ENCODE measurements at regions not wholly inside any gene's neighbourhood (a gene's known extent, or its start where the extent isn't known, plus 50 kb on each side); places are given as distances from the start of the nearest gene placed in this dataset.

- DNase-seq, result no peak
These were observed 97.8 kb upstream of the PALM2AKAP2 start for GRCh38 chr9:109682227-109682626.

GRCh38 chr9:109683521-109683920 is 96.5 kb upstream of the PALM2AKAP2 start:
- DNase-seq, result no peak

DNA sequence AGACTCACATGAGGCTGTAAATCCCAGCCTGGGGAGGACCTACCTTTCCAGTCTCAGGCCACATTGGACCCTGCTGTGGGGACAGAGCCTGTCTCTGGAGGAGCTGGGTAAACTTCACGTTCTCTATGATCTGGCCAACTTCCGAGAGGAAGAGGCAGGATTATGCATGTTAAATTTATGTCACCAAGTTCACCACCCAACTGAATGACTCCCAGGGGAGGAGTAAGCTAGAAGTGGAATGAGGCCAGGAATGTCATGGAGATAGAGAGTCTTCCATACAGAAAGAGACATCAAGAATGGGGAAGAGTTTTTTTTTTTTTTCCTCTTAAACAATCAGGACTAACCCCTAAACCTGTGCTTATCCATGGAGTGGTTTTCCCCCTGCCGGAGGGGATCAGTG is 90.3 kb upstream of the PALM2AKAP2 start:
- DNase-seq, result no peak

DNA sequence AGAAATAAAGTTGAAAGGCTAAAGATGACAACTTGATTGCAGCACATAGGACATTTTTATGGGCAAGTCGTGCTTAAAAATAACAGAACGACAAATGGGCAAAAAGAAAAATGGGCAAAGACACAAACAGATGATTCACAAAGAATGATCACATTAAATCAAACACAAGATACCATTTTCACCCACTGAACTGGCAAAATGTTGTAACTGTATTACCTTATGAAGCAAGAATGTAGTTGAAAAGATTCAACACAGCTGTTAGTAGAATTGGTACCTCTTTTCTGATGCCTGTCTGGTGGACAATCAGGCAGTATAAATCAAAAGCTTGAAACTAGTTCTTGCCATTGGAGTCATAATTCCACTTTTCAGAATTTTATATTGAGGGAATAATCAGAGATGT is 81.0 kb upstream of the PALM2AKAP2 start:
- no peak for DNase-seq

DNA sequence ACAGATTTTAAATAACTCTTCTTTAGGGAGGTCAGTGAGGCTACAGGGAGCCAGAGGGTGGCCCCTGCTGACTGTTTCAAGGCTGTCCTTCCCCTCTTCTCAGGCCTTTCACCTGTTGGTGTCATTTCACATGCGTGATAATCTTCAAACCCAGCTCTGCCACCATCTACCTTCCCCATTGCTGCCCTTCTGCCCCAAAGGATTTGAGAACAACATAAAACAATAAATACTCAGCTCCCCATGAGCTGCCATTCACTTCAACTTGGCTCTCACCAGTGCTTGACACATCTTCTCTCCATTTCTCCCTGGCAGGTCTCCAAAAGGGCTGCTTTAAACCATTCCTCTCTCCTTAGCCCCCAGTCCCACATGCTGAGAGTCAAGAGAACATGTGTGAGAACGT is 75.5 kb upstream of the PALM2AKAP2 start:
- DNase-seq, result no peak

GRCh38 chr9:109705515-109705914 is 74.5 kb upstream of the PALM2AKAP2 start:
- peak; percentile 23 for DNase-seq

GRCh38 chr9:109707355-109707754 is 72.6 kb upstream of the PALM2AKAP2 start:
- DNase-seq, result no peak

- DNase-seq, result no peak
These were observed 71.5 kb upstream of the PALM2AKAP2 start for GRCh38 chr9:109708451-109708945.

DNA sequence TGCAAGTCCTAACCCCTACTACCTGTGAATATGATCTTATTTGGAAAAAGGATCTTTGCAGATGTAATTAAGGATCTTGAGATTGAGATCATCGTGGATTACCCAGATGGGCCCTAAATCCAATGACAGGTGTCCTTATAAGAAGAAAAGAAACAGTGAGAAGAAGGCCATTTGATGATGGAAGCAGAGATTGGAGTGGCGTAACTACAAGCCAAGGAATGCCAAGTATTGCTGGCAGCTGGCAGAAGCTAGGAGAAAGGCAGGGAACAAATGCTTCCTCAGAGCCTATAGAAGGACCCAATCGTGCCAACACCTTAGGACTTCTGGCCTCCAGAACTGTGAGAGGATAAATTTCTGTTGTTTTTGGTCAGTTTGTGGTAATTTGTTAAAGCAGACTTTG is 70.1 kb upstream of the PALM2AKAP2 start:
- DNase-seq, result no peak

DNA sequence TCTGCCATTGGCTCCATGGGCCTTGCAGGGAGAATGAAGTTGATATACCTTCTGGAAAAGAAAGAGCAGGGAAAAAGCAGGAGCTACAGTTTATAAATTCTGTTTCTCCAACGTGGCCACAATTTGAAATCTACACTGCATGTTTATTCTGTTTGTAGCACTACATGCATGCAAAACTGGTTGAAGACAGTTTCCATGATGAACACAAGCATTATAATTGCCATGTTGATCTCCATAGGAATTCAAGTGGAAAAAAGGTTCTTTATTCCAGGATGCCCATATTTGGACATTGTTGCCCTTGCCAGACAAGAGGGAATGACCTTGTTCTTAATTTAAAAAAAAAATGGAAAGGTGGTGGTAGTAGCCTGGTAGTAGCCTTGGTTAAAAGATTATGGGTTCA is 69.2 kb upstream of the PALM2AKAP2 start:
- no peak for DNase-seq

GRCh38 chr9:109715344-109715743 is 64.7 kb upstream of the PALM2AKAP2 start:
- no peak for DNase-seq

GRCh38 chr9:109716631-109717030 is 63.4 kb upstream of the PALM2AKAP2 start:
- DNase-seq, result no peak

DNA sequence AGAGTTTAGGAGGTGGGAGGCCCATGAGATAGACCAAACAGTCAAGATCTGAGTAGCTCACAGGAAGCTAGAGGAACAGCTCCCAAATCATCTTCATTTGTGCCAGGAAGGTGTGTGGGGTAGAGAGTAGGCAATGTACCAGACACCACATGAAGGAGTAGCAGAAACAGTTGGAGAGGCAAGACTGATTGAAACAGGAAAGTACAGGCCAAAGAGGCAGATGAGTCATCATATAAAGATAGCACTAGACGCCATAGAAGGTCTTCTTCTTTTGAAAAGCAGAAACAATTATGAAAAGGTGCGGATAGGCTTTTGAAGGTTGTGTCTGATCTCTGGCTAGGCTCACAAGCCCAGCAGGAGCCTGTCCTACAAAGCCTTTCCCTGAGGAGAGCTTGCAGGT is 62.7 kb upstream of the PALM2AKAP2 start:
- DNase-seq, result peak; percentile 13

DNA sequence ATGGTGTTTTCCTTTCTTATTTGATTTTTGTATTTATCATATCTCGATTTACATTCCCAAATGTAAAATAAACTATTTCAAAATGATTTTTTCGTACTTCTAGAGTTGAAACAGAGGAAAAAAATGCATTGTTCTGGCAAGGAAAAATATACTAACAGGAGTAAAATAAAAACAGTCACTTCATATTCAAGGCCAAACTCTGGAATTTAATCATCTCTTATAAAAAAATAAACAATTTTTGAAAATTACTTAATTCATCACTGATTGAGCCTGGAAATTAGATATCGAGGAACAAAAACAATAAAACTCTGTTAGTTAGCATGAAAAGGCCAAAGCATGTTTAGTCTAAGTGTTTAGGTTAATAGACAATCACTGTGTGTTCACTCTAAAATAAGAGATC is 61.1 kb upstream of the PALM2AKAP2 start:
- no peak for DNase-seq

GRCh38 chr9:109721001-109721400 is 59.0 kb upstream of the PALM2AKAP2 start:
- DNase-seq, result no peak

DNA sequence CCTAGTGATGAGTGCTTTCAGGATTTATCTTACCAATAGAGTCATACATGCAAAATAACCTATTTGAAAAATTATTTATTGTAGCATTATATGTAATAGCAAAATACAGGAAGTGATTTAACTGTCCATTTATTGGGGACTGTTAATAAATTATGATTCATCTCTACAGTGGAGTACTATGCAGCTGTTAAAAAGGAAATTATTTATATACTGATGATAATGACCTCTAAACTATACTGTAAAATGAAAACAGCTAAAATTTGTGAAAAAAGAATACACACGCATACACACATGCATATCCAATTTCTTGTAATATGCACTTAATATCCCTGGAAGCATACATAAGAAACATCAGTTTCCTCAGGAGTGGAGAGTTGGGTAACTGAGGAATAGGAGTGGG is 58.0 kb upstream of the PALM2AKAP2 start:
- no peak for DNase-seq

DNA sequence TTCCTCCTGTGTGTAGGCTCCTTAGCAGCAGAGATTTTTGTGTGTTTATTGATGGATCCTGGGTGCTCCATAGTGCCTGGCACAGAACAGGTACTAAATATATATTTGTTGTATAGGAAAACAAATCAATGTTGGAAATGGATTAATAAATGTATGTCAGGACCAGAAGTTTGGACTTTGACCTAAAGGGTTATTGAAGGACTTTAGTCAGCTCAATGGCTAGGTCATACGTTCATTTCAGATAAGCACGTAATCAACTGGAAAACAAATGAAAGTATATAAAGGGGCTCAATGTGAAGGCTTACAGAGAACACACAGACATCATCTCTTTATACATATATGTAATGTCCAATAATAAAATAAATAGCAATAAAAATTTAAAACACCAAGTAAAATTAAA is 56.2 kb upstream of the PALM2AKAP2 start:
- no peak for DNase-seq

- DNase-seq, result no peak
These were observed 54.5 kb upstream of the PALM2AKAP2 start for GRCh38 chr9:109725460-109725859.

- no peak for DNase-seq
These were observed 53.9 kb upstream of the PALM2AKAP2 start for GRCh38 chr9:109726119-109726518.

DNA sequence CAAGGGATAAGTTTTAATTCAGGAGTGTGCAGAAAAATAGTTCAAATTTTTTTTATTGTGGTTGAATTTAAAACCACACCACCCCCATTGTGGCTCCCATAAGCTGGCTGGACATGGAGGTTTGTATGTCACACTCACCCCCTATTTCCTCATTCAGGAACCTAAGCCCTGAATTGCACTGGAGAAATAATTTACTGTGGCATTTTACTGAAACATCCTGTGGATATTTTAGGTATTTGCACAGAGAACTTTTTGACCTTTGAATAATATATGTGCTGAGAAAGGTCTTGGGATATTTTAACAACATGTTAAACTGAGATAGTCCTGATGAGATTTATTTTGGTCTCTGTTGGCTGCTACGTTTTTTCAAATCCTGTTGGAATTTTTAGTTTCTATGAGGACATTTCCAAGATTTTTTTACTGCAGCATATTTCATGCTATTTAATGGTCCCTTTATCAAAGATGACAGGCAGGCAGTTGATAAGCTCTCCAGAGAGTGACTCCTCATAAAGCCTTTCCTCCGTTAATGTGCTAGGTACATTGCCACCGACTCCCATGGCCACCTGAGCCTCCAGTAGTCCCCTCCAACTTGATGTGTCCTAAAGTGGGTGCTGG is 51.2 kb upstream of the PALM2AKAP2 start:
- no peak for DNase-seq

DNA sequence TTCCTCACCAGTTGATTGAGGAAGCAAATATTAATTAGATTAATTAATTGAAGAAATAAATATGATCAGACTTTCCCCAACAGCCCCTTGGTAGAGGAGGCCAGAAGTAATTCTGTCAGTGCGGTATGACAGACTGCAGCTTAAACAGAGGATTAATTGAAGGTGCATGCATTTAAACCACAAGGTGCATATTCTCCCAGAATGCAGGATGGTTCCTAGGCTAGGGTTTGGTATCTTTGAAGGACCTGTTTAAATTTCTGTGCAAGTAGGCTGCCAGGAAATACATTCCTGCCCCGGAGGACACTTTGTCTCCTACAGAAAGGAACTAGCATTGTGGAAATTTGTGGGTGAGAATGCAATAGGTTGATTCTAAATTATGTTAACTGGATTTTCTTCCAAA is 50.5 kb upstream of the PALM2AKAP2 start:
- no peak for DNase-seq

Measured in NCI-H226 (cell line).